GM19240 (cell line): ENCODE measurements at regions not wholly inside any gene's neighbourhood (a gene's known extent, or its start where the extent isn't known, plus 50 kb on each side); places are given as distances from the start of the nearest gene placed in this dataset.

Source experiments
- DNase-seq: peaks from one replicate; pipeline ENCODE4 v3.0.0; 2011; ENCODE audit warnings: low spot score; ENCODE audit not compliant: insufficient read length

DNA sequence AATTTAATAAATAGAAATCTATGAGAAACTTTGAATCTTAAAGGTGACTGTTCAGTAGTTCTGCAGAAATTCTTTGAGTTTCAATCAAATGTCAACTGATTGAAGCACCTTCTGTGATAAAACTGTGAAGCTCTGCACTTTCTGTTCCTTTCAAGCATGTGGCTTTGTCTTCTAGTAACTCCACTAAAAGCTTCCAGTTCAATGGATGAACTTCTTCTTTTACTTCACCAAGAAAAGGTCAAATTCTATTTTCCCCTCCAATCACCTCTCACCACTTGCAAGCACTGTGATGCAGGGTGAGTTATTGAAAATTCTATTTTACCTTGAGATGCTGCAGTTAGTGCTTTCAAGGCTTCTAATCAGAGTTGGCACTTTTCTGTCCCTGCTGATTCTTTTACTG, 515.3 kb upstream of the B3GALT2 start:
- DNase-seq = no peak

- no peak for DNase-seq
Observed at GRCh38 chr1:193700710-193701355, 514.4 kb upstream of the B3GALT2 start.

- DNase-seq = no peak
Observed at GRCh38 chr1:193699261-193699660, 512.8 kb upstream of the B3GALT2 start.

DNA sequence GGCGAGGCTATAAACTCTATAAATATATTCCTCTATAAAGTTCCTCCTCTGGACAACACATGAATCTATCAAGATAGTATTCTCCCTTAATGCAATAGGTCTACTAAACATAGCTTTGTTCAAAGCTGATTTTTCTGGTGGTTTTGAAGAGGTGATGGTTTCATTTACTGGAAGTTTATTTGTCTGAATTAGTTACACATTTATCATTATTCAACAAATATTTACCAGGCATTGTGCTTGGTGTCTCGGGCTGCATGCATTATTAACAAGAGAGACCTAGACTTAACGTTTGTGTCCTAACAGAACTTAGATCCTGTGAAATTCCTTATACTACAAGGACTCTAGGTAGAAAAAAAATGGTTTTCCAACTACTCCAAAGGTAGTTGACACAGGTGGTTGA, 511.4 kb upstream of the B3GALT2 start:
- no peak for DNase-seq

DNA sequence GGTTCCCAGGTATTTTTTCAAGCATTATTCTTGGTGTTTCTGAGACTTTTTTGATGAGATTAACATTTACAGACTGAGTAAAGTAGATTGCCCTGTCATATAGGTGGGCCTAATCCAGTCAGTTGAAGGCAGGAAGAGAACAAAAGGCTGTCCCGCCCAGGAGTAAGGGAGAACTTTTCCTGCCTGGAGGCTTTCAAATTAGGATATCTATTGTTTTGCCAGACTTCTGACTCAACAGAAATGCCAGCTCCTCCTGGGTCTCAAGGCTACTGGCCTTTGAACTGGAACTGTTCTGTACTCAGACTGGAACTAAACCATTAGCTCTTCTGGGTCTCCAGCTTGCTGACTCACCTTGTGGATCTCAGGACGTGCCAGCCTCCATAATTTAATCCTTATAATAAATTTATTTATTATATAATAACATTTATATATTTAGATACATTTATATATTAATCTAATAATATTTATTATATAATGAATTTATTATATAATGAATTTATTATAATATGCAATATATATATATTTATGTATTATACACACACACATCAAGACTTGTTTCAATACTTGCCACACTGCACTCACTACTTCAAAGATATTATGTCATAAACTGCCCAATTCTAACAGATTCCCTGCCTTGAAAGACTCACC, 510.8 kb upstream of the B3GALT2 start:
- no peak for DNase-seq

- DNase-seq = no peak
Observed at GRCh38 chr1:193694741-193695140, 508.3 kb upstream of the B3GALT2 start.

DNA sequence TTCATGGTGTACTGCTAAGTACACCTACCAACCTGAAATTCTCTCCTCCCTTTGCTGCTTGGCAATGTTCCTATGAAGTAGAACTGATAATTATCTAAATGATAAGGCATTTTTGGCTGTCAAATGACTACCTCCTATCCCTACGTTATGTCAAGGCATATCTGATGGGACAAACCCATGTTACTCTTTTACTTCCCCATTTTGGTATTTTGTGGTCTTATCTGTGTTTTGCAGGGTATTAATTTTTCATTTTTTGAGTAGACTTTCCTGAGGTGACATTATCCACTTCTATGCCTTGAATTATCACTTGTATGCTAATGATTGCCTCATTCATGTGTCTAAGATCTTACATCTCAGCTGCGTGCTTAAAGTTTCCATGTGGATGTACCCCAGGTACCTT, 499.6 kb upstream of the B3GALT2 start:
- DNase-seq = no peak

GRCh38 chr1:193681422-193681821, 495.0 kb upstream of the B3GALT2 start:
- DNase-seq = no peak

GRCh38 chr1:193680924-193681316, 494.5 kb upstream of the B3GALT2 start:
- DNase-seq = no peak

DNA sequence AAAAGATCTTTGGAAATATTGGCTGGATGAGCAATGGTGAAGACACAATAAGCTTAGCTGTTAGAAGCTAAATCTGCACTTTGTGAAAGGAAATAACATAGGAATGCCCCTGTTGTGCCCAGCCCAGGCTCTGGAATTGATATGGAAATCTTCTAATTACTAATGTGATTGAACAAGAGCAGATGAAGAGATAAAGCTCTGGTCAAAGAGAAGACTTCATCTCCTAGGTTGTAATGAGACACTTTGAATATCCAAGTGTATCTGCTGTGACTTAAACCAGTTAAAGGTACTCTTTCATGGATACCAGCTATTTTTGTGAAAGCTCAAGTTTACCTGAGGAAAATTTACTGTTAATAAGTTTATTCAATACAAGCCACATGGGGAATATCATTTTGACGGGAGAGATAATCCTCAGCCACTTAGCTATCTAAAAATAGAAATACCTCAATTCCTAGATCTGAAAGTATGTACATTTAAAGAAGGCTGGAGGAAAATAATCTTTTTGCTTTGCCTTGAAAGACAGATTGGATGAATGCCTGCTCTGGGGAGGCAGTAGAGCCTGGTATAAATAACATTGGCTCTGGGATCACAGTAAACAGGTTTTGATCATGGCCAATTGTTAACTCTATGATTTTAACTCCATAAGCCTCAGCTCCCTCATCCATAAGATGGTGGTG, 494.0 kb upstream of the B3GALT2 start:
- no peak for DNase-seq

DNA sequence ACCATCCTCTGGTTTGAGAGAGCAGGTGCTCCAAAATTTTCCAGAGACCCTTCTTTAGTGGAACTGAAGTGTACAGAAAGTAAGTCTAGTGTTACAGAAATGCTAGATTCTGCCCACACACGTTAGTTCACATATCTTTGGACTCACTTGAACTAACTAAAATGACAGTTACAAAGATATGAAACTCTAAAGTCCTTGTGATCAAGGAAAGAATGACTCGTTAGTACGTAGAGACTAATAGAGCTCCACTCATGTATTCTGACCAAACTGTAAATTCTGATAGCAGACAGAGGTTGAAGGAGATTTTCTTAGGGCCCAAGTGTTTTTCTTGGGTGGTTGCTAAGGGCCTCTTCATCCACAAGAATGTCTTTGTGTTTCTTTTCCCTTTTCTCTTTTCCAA, 491.5 kb upstream of the B3GALT2 start:
- DNase-seq = no peak

DNA sequence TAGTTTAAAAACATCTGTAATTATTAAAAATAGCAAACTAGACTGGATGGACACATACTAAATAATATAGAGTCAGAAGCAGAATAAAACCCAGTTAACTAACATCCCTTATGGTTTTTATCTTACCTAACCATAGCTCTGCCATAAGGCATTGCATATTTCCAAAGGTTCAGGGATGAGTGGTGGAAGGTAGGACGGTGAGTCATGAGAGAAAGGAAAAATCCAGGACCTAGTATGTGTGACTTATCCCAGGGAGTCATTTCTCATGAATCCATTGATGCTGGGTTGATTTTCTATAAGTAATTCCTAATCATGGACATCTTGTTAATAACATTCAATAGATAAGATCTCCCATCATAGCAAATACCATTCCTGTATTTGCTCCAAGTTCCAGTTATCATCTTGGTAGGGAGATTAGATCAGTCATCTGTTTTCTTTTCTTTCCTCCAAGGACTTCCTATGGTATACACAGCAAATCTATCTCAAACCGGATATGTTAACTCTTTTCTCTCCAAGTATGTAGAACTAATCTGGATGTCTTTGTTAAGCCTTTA, 490.7 kb upstream of the B3GALT2 start:
- no peak for DNase-seq

- DNase-seq = no peak
Observed at GRCh38 chr1:193674292-193674944, 488.0 kb upstream of the B3GALT2 start.

DNA sequence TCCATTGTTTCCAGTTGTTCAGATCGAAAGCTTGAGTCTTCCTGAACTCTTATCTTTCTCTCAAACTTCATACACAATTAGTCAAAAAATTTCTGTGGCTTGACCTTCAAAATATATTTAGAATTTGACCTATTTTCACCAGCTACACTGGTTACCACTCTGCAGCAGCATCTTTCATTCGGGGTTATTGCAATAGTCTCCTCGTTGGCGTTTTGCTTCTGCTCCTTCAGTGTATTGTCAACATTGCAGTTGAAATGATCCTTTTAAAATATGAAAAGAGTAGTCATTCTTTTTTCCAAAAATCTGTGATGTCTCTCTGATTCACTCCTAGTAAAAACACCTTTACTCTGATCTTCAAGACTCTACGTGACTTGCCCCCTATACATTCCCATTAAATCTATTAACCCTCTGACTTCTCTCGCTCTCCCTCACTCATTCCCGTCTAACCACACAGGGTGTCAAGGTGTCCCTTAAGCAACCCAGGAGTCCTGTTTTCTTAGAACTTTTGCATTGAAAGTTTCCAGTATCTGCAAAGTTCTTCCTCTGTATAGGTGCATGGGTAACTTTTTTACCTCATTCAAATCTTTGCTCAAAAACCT, 480.2 kb upstream of the B3GALT2 start:
- DNase-seq = no peak

DNA sequence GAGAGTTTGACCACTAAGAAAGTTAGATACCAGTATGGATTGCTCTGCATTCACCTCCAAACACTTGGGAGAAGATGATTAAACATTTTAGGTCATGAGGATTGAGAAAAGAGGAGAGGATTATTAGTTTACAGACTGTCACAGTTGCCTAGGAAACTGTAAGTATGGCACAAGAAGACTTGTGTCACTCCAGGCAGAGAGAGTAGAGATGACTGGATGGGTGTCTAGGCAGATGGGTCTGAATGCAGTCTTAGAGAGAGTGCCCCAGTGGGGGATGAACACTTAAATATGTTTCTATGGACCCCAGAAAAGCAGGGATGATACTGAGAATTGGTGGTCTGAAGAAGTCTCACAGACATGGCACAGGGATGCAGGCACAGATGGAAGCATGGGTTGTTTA, 477.6 kb upstream of the B3GALT2 start:
- no peak for DNase-seq

DNA sequence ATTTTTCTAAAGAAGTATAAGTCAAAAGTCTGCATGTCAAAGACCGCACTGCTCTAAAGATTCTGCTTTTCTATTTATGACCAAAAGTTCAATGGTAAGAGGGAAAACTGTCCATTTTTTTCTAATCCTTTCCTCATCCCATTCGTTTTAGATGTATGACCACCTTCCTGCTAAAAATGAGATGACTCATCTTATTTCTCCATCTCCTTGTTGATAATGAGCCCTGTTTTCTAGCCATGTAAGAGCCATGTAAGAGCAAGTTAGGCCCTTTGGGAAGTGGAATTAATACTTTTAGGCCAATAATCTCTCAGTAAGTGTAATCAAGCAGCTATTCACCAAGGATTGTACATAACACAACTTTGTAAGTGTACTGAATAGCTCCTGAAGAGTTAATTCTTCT, 475.6 kb upstream of the B3GALT2 start:
- no peak for DNase-seq

DNA sequence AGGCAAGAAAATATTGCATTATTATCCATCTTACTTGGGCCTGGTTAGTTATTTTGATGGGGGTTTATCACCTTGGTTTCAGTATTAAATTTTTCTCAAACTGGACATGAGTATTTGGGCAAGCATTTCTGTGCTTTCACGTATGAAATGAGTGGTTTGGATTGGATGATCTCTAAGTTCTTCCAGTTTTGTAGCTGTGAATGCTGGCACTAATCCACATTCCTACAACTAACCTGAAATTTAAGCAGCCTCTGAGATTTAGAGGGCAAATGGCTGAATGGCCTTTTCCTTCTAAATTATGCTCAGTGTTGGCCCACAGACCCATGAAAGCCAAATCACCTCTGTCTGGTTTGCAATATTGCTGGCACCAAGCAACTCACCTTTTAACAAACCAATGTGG, 475.0 kb upstream of the B3GALT2 start:
- no peak for DNase-seq

GRCh38 chr1:193660428-193660827, 474.0 kb upstream of the B3GALT2 start:
- no peak for DNase-seq

DNA sequence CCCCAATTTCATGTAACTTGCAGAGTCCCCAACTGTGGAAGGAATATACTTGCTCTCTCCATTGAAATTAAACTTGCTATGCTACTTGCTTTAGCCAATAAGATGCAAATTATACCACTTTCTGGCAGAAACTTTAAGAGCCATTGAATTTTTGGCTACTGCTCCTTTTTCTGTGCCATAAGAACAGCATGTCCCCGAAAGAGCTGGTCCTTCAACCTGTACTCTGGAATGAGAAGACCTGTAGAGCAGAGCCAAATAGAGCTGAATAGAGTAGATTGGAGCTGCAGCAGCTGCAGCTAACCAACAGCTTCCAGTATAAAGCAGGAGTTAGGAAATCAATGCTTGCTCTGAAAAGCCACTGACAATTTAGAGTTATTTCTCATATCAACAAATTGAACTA, 472.3 kb upstream of the B3GALT2 start:
- DNase-seq = no peak

DNA sequence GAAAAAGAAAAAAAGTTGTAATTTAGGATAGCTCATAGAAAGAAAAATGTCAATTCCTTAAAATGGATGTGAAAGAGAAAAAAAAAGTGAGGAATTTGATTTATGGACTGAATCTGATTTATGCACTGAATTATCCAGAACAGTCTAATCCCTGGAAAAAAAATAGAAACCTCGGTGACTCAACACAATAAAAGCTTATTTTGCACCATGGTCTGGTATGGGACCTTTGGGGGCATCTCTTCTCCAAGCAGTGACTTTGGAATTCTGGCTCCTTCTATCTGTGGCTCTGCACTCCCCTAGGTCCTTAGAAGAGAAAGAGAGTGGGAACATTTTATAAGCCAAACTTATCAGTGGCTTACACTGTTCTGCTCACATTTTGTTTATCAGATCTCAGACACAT, 471.7 kb upstream of the B3GALT2 start:
- DNase-seq = no peak

DNA sequence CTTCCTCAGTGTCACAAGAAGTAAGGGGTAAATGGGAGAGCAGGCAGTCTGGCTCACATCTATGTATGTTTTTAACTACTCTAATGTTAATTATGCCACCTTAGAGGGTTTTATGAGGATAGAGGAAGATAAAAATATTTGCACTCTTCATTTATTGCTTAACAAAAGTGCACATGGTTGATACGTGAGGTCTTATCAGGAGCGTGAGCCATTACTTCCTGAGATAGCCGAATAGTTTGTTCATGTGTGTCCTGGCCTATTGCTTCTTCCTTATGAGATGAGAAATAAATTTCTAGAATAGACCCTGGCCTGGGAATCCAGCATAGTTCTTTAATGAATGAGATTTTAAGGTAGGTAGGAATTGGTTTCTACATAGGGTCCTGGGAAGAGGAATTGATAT, 471.1 kb upstream of the B3GALT2 start:
- no peak for DNase-seq

DNA sequence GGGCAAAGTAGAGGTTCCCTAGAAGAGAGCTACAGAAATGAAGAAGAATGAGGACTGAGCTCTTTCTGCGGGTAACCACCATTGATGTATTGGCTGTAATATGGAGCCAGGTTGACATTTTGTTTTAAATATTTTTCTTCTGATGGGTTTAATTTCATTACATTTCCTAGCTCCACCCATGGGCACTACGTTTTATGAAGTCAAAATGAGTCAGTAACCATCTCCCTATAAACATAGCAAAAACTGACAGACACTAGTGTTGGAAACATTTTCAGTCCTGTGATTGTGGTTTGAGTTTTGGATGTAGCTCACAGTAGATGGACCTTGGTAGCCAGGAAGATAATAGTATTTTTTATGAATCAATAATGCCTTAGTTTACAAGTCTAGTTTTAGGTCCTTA, 470.4 kb upstream of the B3GALT2 start:
- no peak for DNase-seq
